ENCODE measurements at regions not wholly inside any gene's neighbourhood (a gene's known extent, or its start where the extent isn't known, plus 50 kb on each side); places are given as distances from the start of the nearest gene placed in this dataset.

DNA sequence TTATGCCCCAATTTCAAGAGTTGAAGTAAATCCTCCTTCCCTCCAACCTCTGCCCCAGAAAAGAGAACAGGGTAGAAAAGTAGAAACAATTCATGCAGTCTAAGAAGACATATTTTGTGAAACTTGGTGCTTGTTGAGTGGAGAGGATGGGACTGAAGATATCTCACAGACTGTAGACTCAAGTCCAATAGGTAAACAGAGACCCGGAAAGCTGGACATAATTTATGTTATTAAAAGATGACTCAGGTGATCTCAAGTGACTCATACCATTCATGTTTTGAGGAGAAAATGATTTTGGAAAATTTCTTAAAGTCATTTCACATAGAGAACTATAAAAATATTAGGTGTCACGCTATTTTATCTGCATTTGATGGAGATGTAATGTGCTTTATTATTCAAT lies 203.1 kb upstream of the SOX9 start:
- TF ChIP-seq CTCF (IDR thresholded peaks at IDR 0.05) (no peak), TCF7L2 (IDR thresholded peaks at IDR 0.05; ENCODE audit: low read depth, low read length) (no peak), SIN3A (IDR thresholded peaks at IDR 0.05; ENCODE audit: borderline replicate concordance, insufficient read depth, low read depth, low read length) (no peak), POLR2AphosphoS5 (IDR thresholded peaks at IDR 0.05; ENCODE audit: low read depth, low read length) (no peak)
- TF ChIP-seq, protein P1, sequence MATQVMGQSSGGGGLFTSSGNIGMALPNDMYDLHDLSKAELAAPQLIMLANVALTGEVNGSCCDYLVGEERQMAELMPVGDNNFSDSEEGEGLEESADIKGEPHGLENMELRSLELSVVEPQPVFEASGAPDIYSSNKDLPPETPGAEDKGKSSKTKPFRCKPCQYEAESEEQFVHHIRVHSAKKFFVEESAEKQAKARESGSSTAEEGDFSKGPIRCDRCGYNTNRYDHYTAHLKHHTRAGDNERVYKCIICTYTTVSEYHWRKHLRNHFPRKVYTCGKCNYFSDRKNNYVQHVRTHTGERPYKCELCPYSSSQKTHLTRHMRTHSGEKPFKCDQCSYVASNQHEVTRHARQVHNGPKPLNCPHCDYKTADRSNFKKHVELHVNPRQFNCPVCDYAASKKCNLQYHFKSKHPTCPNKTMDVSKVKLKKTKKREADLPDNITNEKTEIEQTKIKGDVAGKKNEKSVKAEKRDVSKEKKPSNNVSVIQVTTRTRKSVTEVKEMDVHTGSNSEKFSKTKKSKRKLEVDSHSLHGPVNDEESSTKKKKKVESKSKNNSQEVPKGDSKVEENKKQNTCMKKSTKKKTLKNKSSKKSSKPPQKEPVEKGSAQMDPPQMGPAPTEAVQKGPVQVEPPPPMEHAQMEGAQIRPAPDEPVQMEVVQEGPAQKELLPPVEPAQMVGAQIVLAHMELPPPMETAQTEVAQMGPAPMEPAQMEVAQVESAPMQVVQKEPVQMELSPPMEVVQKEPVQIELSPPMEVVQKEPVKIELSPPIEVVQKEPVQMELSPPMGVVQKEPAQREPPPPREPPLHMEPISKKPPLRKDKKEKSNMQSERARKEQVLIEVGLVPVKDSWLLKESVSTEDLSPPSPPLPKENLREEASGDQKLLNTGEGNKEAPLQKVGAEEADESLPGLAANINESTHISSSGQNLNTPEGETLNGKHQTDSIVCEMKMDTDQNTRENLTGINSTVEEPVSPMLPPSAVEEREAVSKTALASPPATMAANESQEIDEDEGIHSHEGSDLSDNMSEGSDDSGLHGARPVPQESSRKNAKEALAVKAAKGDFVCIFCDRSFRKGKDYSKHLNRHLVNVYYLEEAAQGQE (IDR thresholded peaks at IDR 0.05; ENCODE audit: insufficient read depth in 1 of 2, low read depth in 2 of 2, low read length in 1 of 2), result no peak

All from Panc1 (cell line).